ENCODE measurements at regions not wholly inside any gene's neighbourhood (a gene's known extent, or its start where the extent isn't known, plus 50 kb on each side); places are given as distances from the start of the nearest gene placed in this dataset.
A peak's percentile ranks its signal among the peaks of the same experiment; 100 is the strongest.
"Not testable (repeated sequence)": the region's sequence is repeated elsewhere in the genome, so short reads cannot be mapped to it uniquely, and the experiment has no call there.

DNA sequence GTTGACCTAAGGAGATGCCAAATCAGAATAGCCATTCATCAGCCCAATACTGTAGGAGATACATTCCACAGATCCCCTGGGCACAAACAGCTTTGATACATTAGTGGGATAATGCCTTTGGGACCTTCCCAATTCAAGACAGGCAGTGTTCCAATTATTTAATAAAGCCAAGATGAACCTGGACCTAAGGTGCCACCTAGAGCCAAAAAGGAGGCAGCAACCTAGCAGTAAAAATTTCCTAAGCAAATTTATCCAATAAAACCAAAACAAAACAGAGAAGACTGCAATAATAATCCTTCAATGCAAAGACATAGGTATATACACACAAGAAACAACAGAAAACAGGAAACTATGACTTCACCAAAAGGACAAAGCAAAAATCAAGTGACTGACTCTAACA is 253.0 kb downstream of the HINT1 start:
- Histone ChIP-seq H3K9me2 (ENCODE audit: insufficient read depth) (no peaks in the 10 kb centered on the region), H3K4me3 (no peak overlapping the region), H3K4me1 (ENCODE audit: insufficient read depth) (peaks cover 13% of the 10 kb centered on the region; the same call in 1 of the 2 replicates), H4K20me1 (replicated peaks; ENCODE audit: insufficient read depth) (no peaks in the 10 kb centered on the region), H3K79me2 (replicated peaks; ENCODE audit: insufficient read depth) (no peaks in the 10 kb centered on the region), H3K27me3 (ENCODE audit: insufficient read depth) (no peaks in the 10 kb centered on the region), H2AFZ (no peak overlapping the region), H3K27ac (ENCODE audit: low read depth) (no peak overlapping the region), H3K4me2 (no peak overlapping the region), H3K36me3 (ENCODE audit: insufficient read depth) (no peaks in the 10 kb centered on the region), H3F3A (replicated peaks; ENCODE audit: low read depth) (no peaks in the 10 kb centered on the region)
- DNase-seq (ENCODE audit: low spot score) (peak; percentile 28), ATAC-seq (no peak)
- H3K4me3 Mint-ChIP-seq, result no peak overlapping the region
- H3K27me3 Mint-ChIP-seq (ENCODE audit: insufficient read depth, low read depth, poor library complexity), result peaks cover 2% of the 10 kb centered on the region
- TF ChIP-seq, protein P1, sequence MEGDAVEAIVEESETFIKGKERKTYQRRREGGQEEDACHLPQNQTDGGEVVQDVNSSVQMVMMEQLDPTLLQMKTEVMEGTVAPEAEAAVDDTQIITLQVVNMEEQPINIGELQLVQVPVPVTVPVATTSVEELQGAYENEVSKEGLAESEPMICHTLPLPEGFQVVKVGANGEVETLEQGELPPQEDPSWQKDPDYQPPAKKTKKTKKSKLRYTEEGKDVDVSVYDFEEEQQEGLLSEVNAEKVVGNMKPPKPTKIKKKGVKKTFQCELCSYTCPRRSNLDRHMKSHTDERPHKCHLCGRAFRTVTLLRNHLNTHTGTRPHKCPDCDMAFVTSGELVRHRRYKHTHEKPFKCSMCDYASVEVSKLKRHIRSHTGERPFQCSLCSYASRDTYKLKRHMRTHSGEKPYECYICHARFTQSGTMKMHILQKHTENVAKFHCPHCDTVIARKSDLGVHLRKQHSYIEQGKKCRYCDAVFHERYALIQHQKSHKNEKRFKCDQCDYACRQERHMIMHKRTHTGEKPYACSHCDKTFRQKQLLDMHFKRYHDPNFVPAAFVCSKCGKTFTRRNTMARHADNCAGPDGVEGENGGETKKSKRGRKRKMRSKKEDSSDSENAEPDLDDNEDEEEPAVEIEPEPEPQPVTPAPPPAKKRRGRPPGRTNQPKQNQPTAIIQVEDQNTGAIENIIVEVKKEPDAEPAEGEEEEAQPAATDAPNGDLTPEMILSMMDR (conservative IDR thresholded peaks at IDR 0.05; ENCODE audit: low read depth in 2 of 2), result peak; percentile 66 to 72
- TF ChIP-seq EZH2phosphoT487 (IDR thresholded peaks at IDR 0.05; ENCODE audit: unreplicated experiment), result no peak
- H3K4me1 Mint-ChIP-seq, result peaks cover 11% of the 10 kb centered on the region
- no peaks in the 10 kb centered on the region for H3K36me3 Mint-ChIP-seq (ENCODE audit: low read depth)
- H3K27ac Mint-ChIP-seq, result no peak overlapping the region
- no peaks in the 10 kb centered on the region for H3K9me3 Mint-ChIP-seq

DNA sequence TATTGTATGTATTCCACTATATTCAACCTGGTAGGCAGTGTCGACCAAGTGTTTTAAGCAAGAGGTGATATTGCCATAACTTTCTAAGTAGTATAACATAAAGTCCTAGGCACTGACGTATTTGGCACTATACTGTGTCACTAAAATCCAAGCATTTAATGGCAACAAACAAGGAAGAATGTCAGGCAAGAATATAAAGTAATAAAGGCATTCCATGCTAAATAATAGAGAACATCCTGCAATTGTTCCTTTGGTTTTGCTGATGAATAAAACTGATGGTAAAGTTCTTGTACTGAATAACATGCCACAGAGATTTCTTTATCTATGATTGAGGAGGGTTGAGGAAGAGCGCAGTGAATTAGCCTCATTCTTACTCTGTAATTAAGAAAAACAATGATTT is 256.9 kb downstream of the HINT1 start:
- H3K4me1 Mint-ChIP-seq, result peaks cover 11% of the 10 kb centered on the region
- no peaks in the 10 kb centered on the region for H3K36me3 ChIP-seq (ENCODE audit: insufficient read depth)
- peaks cover 5% of the 10 kb centered on the region for H3K9me3 Mint-ChIP-seq
- H3K27me3 Mint-ChIP-seq (ENCODE audit: insufficient read depth, low read depth, poor library complexity), result no peaks in the 10 kb centered on the region
- no peak overlapping the region for H3K4me3 ChIP-seq
- peaks cover 13% of the 10 kb centered on the region; the same call in 1 of the 2 replicates for H3K4me1 ChIP-seq (ENCODE audit: insufficient read depth)
- no peaks in the 10 kb centered on the region for H3K9me2 ChIP-seq (ENCODE audit: insufficient read depth)
- TF ChIP-seq, protein P2, sequence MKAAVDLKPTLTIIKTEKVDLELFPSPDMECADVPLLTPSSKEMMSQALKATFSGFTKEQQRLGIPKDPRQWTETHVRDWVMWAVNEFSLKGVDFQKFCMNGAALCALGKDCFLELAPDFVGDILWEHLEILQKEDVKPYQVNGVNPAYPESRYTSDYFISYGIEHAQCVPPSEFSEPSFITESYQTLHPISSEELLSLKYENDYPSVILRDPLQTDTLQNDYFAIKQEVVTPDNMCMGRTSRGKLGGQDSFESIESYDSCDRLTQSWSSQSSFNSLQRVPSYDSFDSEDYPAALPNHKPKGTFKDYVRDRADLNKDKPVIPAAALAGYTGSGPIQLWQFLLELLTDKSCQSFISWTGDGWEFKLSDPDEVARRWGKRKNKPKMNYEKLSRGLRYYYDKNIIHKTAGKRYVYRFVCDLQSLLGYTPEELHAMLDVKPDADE (IDR thresholded peaks at IDR 0.05), result no peak
- TF ChIP-seq ZNF114 (CRISPR knock-in tag; IDR thresholded peaks at IDR 0.05), result no peak
- no peak for TF ChIP-seq JUNB (IDR thresholded peaks at IDR 0.05; ENCODE audit: unreplicated experiment)
- no peak for TF ChIP-seq CREB1 (CRISPR knock-in tag; IDR thresholded peaks at IDR 0.05; ENCODE audit: low read depth)
- TF ChIP-seq POLR2AphosphoS5 (IDR thresholded peaks at IDR 0.05; ENCODE audit: low read depth), result no peak
- no peak for TF ChIP-seq ZNF331 (CRISPR knock-in tag; IDR thresholded peaks at IDR 0.05; ENCODE audit: low read depth)
- no peak for TF ChIP-seq NANOG (IDR thresholded peaks at IDR 0.05; ENCODE audit: borderline replicate concordance)
- TF ChIP-seq STAT1 (IDR thresholded peaks at IDR 0.05; ENCODE audit: unreplicated experiment), result no peak
- TF ChIP-seq, protein P3, sequence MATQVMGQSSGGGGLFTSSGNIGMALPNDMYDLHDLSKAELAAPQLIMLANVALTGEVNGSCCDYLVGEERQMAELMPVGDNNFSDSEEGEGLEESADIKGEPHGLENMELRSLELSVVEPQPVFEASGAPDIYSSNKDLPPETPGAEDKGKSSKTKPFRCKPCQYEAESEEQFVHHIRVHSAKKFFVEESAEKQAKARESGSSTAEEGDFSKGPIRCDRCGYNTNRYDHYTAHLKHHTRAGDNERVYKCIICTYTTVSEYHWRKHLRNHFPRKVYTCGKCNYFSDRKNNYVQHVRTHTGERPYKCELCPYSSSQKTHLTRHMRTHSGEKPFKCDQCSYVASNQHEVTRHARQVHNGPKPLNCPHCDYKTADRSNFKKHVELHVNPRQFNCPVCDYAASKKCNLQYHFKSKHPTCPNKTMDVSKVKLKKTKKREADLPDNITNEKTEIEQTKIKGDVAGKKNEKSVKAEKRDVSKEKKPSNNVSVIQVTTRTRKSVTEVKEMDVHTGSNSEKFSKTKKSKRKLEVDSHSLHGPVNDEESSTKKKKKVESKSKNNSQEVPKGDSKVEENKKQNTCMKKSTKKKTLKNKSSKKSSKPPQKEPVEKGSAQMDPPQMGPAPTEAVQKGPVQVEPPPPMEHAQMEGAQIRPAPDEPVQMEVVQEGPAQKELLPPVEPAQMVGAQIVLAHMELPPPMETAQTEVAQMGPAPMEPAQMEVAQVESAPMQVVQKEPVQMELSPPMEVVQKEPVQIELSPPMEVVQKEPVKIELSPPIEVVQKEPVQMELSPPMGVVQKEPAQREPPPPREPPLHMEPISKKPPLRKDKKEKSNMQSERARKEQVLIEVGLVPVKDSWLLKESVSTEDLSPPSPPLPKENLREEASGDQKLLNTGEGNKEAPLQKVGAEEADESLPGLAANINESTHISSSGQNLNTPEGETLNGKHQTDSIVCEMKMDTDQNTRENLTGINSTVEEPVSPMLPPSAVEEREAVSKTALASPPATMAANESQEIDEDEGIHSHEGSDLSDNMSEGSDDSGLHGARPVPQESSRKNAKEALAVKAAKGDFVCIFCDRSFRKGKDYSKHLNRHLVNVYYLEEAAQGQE (IDR thresholded peaks at IDR 0.05; ENCODE audit: unreplicated experiment), result no peak
- H4K20me1 ChIP-seq (replicated peaks; ENCODE audit: insufficient read depth), result no peaks in the 10 kb centered on the region
- H3K79me2 ChIP-seq (replicated peaks; ENCODE audit: insufficient read depth), result no peaks in the 10 kb centered on the region
- H3K27ac Mint-ChIP-seq, result no peak overlapping the region; the same call in 1 of the 2 replicates
- no peak for ATAC-seq
- no peak for DNase-seq (ENCODE audit: low spot score)
- H2AFZ ChIP-seq, result no peak overlapping the region
- no peak overlapping the region for H3K4me3 Mint-ChIP-seq
- H3K27me3 ChIP-seq (ENCODE audit: insufficient read depth), result no peaks in the 10 kb centered on the region
- no peaks in the 10 kb centered on the region for H3F3A ChIP-seq (replicated peaks; ENCODE audit: low read depth)
- H3K4me2 ChIP-seq, result no peak overlapping the region
- no peaks in the 10 kb centered on the region for H3K36me3 Mint-ChIP-seq (ENCODE audit: low read depth)
- no peak overlapping the region for H3K27ac ChIP-seq (ENCODE audit: low read depth)

DNA sequence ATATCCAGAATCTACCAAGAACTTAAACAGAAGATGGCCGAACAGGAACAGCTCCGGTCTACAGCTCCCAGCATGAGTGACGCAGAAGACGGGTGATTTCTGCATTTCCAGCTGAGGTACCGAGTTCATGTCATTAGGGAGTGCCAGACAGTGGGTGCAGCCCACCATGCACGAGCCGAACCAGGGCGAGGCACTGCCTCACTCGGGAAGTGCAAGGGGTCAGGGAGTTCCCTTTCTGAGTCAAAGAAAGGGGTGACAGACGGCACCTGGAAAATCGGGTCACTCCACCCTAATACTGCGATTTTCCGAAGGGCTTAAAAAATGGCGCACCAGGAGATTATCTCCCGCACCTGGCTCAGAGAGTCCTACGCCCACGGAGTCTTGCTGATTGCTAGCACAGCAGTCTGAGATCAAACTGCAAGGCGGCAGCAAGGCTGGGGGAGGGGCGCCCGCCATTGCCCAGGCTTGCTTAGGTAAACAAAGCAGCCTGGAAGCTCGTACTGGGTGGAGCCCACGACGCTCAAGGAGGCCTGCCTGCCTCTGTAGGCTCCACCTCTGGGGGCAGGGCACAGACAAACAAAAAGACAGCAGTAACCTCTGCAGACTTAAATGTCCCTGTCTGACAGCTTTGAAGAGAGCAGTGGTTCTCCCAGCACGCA is 267.4 kb downstream of the HINT1 start:
- H3K27me3 Mint-ChIP-seq (ENCODE audit: insufficient read depth, low read depth, poor library complexity); ATAC-seq; H3K4me1 Mint-ChIP-seq; H3K36me3 ChIP-seq (ENCODE audit: insufficient read depth); H3K27ac ChIP-seq (ENCODE audit: low read depth); H3K79me2 ChIP-seq (replicated peaks; ENCODE audit: insufficient read depth); H3K27me3 ChIP-seq (ENCODE audit: insufficient read depth); H3F3A ChIP-seq (replicated peaks; ENCODE audit: low read depth); H3K4me1 ChIP-seq (ENCODE audit: insufficient read depth); H4K20me1 ChIP-seq (replicated peaks; ENCODE audit: insufficient read depth); H3K27ac Mint-ChIP-seq; H3K9me2 ChIP-seq (ENCODE audit: insufficient read depth): not testable (repeated sequence)
- peaks cover 26% of the 10 kb centered on the region for H3K9me3 Mint-ChIP-seq
- 0 out of 2 replicates have a peak overlapping the region, but pooled peaks have one; percentile 52 for H2AFZ ChIP-seq
- peaks cover 15% of the 10 kb centered on the region for H3K36me3 Mint-ChIP-seq (ENCODE audit: low read depth)
- H3K4me3 Mint-ChIP-seq, result peak overlapping the region; percentile 8; the same call in 1 of the 3 replicates
- H3K4me2 ChIP-seq, result peak overlapping the region; percentile 42; the same call in 1 of the 2 replicates
- DNase-seq (ENCODE audit: low spot score), result peak; percentile 53
- H3K4me3 ChIP-seq, result peak overlapping the region; percentile 51

All from GM23338 (cell line).